ENCODE measurements at regions not wholly inside any gene's neighbourhood (a gene's known extent, or its start where the extent isn't known, plus 50 kb on each side); places are given as distances from the start of the nearest gene placed in this dataset.

DNA sequence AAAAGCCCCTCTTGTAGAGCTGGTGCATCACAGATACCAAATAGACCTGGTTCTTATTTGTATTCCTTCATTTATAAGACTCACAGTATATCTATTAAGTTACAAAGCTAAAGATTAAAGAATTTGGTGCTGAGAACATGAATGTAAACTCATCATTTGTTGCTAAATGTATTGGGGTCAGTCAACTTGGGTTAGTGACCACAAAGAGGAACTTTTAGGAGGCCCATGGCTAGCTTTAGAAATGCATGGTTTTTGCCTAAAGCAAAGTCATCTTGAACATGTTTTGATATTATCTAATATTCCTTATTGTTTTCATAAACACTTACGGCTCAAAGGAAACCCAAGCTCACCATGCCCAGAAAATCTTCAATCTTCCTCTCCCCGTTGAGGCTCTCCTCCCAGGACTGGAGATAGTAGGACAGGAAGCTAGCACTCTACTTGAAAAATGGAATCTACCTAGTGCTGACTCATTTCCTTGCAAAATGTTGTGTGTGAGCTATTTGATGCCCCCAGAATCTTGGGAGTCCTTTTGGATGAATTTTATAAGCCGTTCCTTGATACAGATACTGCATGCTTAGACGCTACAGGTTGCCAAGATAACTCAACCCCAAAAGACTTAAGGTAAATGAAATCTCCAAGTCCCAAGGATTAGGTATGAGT is 121.4 kb downstream of the BMP2 start:
- no peak overlapping the region for H3K4me3 ChIP-seq
- H4K20me1 ChIP-seq (ENCODE audit: insufficient read depth): no peaks in the 10 kb centered on the region
- TF ChIP-seq EZH2 (IDR thresholded peaks at IDR 0.05; ENCODE audit: insufficient read depth, poor library complexity, severe bottlenecking) (no peak), EZH2phosphoT487 (IDR thresholded peaks at IDR 0.05; ENCODE audit: insufficient read depth, low read depth) (no peak)
- H3K27me3 ChIP-seq (replicated peaks; ENCODE audit: insufficient read depth): no peaks in the 10 kb centered on the region
- H3K9me2 ChIP-seq (ENCODE audit: insufficient read depth): no peaks in the 10 kb centered on the region
- H3K4me1 ChIP-seq (ENCODE audit: insufficient read depth): no peaks in the 10 kb centered on the region
- 52 to 53% methylated on average over 4 of the region's 4 CpGs for WGBS, 2 experiments (ENCODE audit: low coverage in 1 of 2, low lambda C conversion rate in 2 of 2, missing lambda C conversion rate in 2 of 2)
- in situ Hi-C loops (cut with MboI): no loop called here
- H3K79me2 ChIP-seq (ENCODE audit: insufficient read depth): no peaks in the 10 kb centered on the region
- H3K36me3 ChIP-seq (ENCODE audit: low read depth): no peaks in the 10 kb centered on the region
- H3K9me3 ChIP-seq (ENCODE audit: low read depth): no peaks in the 10 kb centered on the region
- no peak overlapping the region for H3K4me2 ChIP-seq (ENCODE audit: unreplicated experiment)
- no peak for DNase-seq
- no peak overlapping the region for H3K9ac ChIP-seq
- no peak overlapping the region for H2AFZ ChIP-seq
- no peaks in the 10 kb centered on the region for H3F3A ChIP-seq (ENCODE audit: insufficient read depth)
- no peak overlapping the region for H3K27ac ChIP-seq

DNA sequence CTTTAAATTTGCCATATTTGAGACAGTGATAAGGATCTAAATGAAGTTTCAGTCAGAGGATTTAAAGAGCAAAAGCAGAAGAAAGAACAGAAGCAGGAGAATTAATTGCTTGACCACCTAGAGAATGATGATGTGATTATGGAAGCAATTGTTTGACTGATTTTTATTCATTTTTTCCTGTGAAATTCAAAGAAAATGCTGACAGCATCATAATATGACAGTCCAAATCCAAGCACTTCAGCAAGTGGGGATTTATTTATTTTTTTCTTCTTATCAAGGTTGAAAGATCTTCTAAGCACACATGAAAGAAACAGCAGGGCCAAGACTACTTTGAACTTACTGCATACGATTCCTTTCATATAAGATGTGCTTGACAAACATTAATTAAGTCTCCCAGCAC is 125.2 kb downstream of the BMP2 start:
- Histone ChIP-seq H3K4me2 (ENCODE audit: unreplicated experiment) (no peak overlapping the region), H3K9me3 (ENCODE audit: low read depth) (no peaks in the 10 kb centered on the region), H3K27ac (no peak overlapping the region), H3K36me3 (ENCODE audit: low read depth) (no peaks in the 10 kb centered on the region), H3K9ac (no peak overlapping the region), H3K27me3 (replicated peaks; ENCODE audit: insufficient read depth) (no peaks in the 10 kb centered on the region), H3F3A (ENCODE audit: insufficient read depth) (no peaks in the 10 kb centered on the region), H3K9me2 (ENCODE audit: insufficient read depth) (no peaks in the 10 kb centered on the region), H2AFZ (no peak overlapping the region), H4K20me1 (ENCODE audit: insufficient read depth) (no peaks in the 10 kb centered on the region), H3K4me1 (ENCODE audit: insufficient read depth) (no peaks in the 10 kb centered on the region), H3K4me3 (no peak overlapping the region), H3K79me2 (ENCODE audit: insufficient read depth) (no peaks in the 10 kb centered on the region)
- no peak for DNase-seq
- WGBS, 2 experiments (ENCODE audit: low coverage in 1 of 2, low lambda C conversion rate in 2 of 2, missing lambda C conversion rate in 2 of 2): 21 to 31% methylated on average over 1 of the region's 1 CpG
- TF ChIP-seq EZH2 (IDR thresholded peaks at IDR 0.05; ENCODE audit: insufficient read depth, poor library complexity, severe bottlenecking) (no peak), EZH2phosphoT487 (IDR thresholded peaks at IDR 0.05; ENCODE audit: insufficient read depth, low read depth) (no peak)
- in situ Hi-C loops (cut with MboI): no loop called here

DNA sequence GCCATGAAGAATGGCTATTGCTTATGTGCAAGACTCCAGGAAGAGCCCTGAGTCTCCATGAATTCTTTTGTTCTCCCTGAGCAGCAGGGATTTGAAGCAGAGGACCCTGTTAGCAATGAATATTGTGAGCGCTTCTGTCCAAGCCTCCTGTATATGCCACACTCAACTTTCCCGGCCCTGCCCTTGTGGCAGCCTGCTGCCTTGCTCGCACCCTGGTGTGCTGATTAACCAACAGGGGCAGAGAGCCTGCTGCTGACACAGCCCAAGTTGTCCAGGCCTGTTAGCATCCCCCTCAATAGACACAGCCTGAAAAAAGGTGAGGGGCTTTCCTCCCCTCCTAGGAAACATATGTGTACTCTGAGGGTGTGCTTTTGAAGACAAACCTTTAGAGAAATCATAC is 131.4 kb downstream of the BMP2 start:
- H3K36me3 ChIP-seq (ENCODE audit: low read depth): no peaks in the 10 kb centered on the region
- no peaks in the 10 kb centered on the region for H3K9me3 ChIP-seq (ENCODE audit: low read depth)
- TF ChIP-seq EZH2phosphoT487 (IDR thresholded peaks at IDR 0.05; ENCODE audit: insufficient read depth, low read depth) (no peak), EZH2 (IDR thresholded peaks at IDR 0.05; ENCODE audit: insufficient read depth, poor library complexity, severe bottlenecking) (no peak)
- no peak overlapping the region for H2AFZ ChIP-seq
- no peak overlapping the region for H3K9ac ChIP-seq
- no peaks in the 10 kb centered on the region for H3K79me2 ChIP-seq (ENCODE audit: insufficient read depth)
- no peak overlapping the region for H3K4me3 ChIP-seq
- no peak overlapping the region for H3K27ac ChIP-seq
- no peaks in the 10 kb centered on the region for H3K27me3 ChIP-seq (replicated peaks; ENCODE audit: insufficient read depth)
- no peak overlapping the region for H3K4me2 ChIP-seq (ENCODE audit: unreplicated experiment)
- H4K20me1 ChIP-seq (ENCODE audit: insufficient read depth): no peaks in the 10 kb centered on the region
- no peaks in the 10 kb centered on the region for H3F3A ChIP-seq (ENCODE audit: insufficient read depth)
- DNase-seq: no peak
- H3K4me1 ChIP-seq (ENCODE audit: insufficient read depth): no peaks in the 10 kb centered on the region
- in situ Hi-C loops (cut with MboI): no loop called here
- H3K9me2 ChIP-seq (ENCODE audit: insufficient read depth): no peaks in the 10 kb centered on the region
- 45 to 55% methylated on average over 3 of the region's 3 CpGs for WGBS, 2 experiments (ENCODE audit: low coverage in 1 of 2, low lambda C conversion rate in 2 of 2, missing lambda C conversion rate in 2 of 2)

DNA sequence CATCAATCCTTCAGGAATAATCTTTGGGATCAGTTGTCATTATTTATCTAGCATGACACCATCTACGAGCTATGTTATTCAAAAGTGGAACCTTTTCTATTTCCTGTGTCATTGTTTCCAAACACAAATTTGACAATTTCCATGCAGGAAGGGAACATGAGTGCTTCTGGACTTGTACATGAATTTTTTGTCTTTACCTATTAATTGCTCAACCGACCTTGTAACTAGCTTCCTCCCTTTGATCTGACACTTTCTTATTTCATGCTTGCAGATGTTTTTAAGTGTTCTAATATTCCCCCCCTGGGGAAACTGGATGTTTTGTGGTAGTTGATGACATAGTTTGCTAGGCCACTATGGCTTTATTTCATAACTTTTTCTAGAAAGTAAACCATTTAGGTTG is 139.4 kb downstream of the BMP2 start:
- TF ChIP-seq EZH2 (IDR thresholded peaks at IDR 0.05; ENCODE audit: insufficient read depth, poor library complexity, severe bottlenecking): no peak
- TF ChIP-seq EZH2phosphoT487 (IDR thresholded peaks at IDR 0.05; ENCODE audit: insufficient read depth, low read depth): no peak
- 29 to 42% methylated on average over 2 of the region's 2 CpGs for WGBS, 2 experiments (ENCODE audit: low coverage in 1 of 2, low lambda C conversion rate in 2 of 2, missing lambda C conversion rate in 2 of 2)
- no peaks in the 10 kb centered on the region for H3K36me3 ChIP-seq (ENCODE audit: low read depth)

DNA sequence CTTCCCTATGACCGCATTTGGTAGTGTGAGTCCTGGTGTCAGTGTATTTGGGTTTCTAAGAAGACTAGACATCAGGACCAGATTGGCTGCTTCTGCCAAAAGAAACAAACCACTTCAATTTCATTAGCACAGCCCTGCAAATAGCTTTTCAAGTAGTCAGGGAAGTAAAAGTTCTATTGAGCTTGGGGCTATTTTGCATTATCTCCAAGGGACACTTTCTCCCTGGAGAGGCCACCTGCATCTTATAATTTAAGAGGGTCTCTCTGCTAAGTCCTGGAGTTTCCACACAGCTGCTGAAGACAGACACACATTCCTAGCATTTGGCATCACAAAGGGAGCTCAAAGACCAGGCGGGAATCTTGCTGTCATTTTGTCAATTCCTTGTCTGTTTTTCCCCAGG is 141.2 kb downstream of the BMP2 start:
- H3K27ac ChIP-seq: no peak overlapping the region
- H4K20me1 ChIP-seq (ENCODE audit: insufficient read depth): no peaks in the 10 kb centered on the region
- in situ Hi-C loops (cut with MboI): no loop called here
- H3K36me3 ChIP-seq (ENCODE audit: low read depth): no peaks in the 10 kb centered on the region
- no peaks in the 10 kb centered on the region for H3K79me2 ChIP-seq (ENCODE audit: insufficient read depth)
- DNase-seq: no peak
- no peak overlapping the region for H3K4me2 ChIP-seq (ENCODE audit: unreplicated experiment)
- no peaks in the 10 kb centered on the region for H3K4me1 ChIP-seq (ENCODE audit: insufficient read depth)
- no peak overlapping the region for H3K9ac ChIP-seq
- no peaks in the 10 kb centered on the region for H3K27me3 ChIP-seq (replicated peaks; ENCODE audit: insufficient read depth)
- no peaks in the 10 kb centered on the region for H3K9me2 ChIP-seq (ENCODE audit: insufficient read depth)
- no peak overlapping the region for H3K4me3 ChIP-seq
- no peaks in the 10 kb centered on the region for H3F3A ChIP-seq (ENCODE audit: insufficient read depth)
- H2AFZ ChIP-seq: no peak overlapping the region
- WGBS, 2 experiments (ENCODE audit: low coverage in 1 of 2, low lambda C conversion rate in 2 of 2, missing lambda C conversion rate in 2 of 2): 52 to 60% methylated on average over 2 of the region's 2 CpGs
- no peaks in the 10 kb centered on the region for H3K9me3 ChIP-seq (ENCODE audit: low read depth)
- TF ChIP-seq EZH2 (IDR thresholded peaks at IDR 0.05; ENCODE audit: insufficient read depth, poor library complexity, severe bottlenecking): no peak
- TF ChIP-seq EZH2phosphoT487 (IDR thresholded peaks at IDR 0.05; ENCODE audit: insufficient read depth, low read depth): no peak

More for the DNA sequence above, 139.4 kb downstream of the BMP2 start:
- in situ Hi-C loops (cut with MboI): no loop called here
- H3K4me1 ChIP-seq (ENCODE audit: insufficient read depth): no peaks in the 10 kb centered on the region
- H2AFZ ChIP-seq: no peak overlapping the region
- H3K79me2 ChIP-seq (ENCODE audit: insufficient read depth): no peaks in the 10 kb centered on the region
- H3K9me2 ChIP-seq (ENCODE audit: insufficient read depth): no peaks in the 10 kb centered on the region
- no peak overlapping the region for H3K4me2 ChIP-seq (ENCODE audit: unreplicated experiment)
- no peak overlapping the region for H3K4me3 ChIP-seq
- H3K9me3 ChIP-seq (ENCODE audit: low read depth): no peaks in the 10 kb centered on the region
- H4K20me1 ChIP-seq (ENCODE audit: insufficient read depth): no peaks in the 10 kb centered on the region
- H3K27me3 ChIP-seq (replicated peaks; ENCODE audit: insufficient read depth): no peaks in the 10 kb centered on the region
- DNase-seq: no peak
- H3K9ac ChIP-seq: no peak overlapping the region
- H3K27ac ChIP-seq: no peak overlapping the region
- no peaks in the 10 kb centered on the region for H3F3A ChIP-seq (ENCODE audit: insufficient read depth)

All from GM23248 (cell line).